ENCODE measurements at regions not wholly inside any gene's neighbourhood (a gene's known extent, or its start where the extent isn't known, plus 50 kb on each side); places are given as distances from the start of the nearest gene placed in this dataset.

- TF ChIP-seq CTCF (IDR thresholded peaks at IDR 0.05) (no peak), POLR2A (IDR thresholded peaks at IDR 0.05; ENCODE audit: low read depth) (no peak), EP300 (IDR thresholded peaks at IDR 0.05) (no peak)
Observed at GRCh38 chr20:22684763-22685443, 100.5 kb upstream of the FOXA2 start.
